Activated CD8-positive, alpha-beta T cell treated with anti-CD3 and anti-CD28 coated beads, Interleukin-2, amount 10 ng/mL, durations not matched to agents 7 days and 5 days (primary cell): ENCODE measurements at regions not wholly inside any gene's neighbourhood (a gene's known extent, or its start where the extent isn't known, plus 50 kb on each side); places are given as distances from the start of the nearest gene placed in this dataset.

Experiments
- ATAC-seq: fragments of 150-1000 bp; cut with Tn5 transposase; one replicate; pipeline ENCODE4 v1.10.0; 2021; ENCODE audit warnings: moderate library complexity
- CTCF ChIA-PET: fragments of 350-600 bp; sonication (Branson Sonifier 250); formaldehyde crosslinking; loops from one replicate; lab custom pipeline; 2021; ENCODE audit warnings: antibody characterized with exemption; lab: Charles Lee
- POLR2A ChIA-PET: fragments of 350-600 bp; sonication (Branson Sonifier 250); formaldehyde crosslinking; loops from one replicate; lab custom pipeline; 2021; ENCODE audit warnings: antibody characterized with exemption; lab: Charles Lee
- DNase-seq: peaks from one replicate; pipeline ENCODE4 v3.0.0-alpha.2; 2020
- H3K27ac Mint-ChIP-seq: one replicate; pipeline ENCODE4 v1.8.0; 2021; ENCODE audit warnings: mild to moderate bottlenecking, mixed read lengths
- H3K27me3 Mint-ChIP-seq: one replicate; pipeline ENCODE4 v1.8.0; 2021; ENCODE audit warnings: low read depth, mixed read lengths
- H3K36me3 Mint-ChIP-seq: one replicate; pipeline ENCODE4 v1.8.0; 2021; ENCODE audit warnings: low read depth, mixed read lengths
- H3K4me1 Mint-ChIP-seq: one replicate; pipeline ENCODE4 v1.8.0; 2021; ENCODE audit warnings: low read depth, mixed read lengths
- H3K4me3 Mint-ChIP-seq: one replicate; pipeline ENCODE4 v1.8.0; 2021; ENCODE audit warnings: mild to moderate bottlenecking, mixed read lengths
- H3K9me3 Mint-ChIP-seq: one replicate; pipeline ENCODE4 v1.8.0; 2022; ENCODE audit warnings: mixed read lengths; ENCODE audit not compliant: insufficient read depth

DNA sequence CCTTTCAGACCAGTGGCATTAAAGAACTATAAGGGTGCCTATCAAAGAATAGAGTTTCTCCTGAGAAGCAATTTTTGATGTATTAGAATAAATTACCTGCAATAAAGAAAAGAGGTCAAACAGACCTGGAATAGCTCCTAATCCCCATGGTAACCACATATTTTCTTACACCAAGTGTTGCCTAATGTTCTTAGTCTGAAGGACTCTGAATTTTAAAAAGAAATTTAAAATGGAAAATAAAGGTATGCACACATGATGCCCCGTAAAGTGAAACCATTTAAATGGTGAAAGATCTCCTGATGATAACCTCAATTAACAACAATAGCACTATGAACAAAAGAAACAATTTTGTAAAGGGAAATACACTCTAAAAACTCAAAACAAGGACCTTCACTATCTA is 55.1 kb upstream of the LOC128125822 start:
- H3K9me3 Mint-ChIP-seq = no peaks in the 10 kb centered on the region
- CTCF ChIA-PET = no interaction called here

DNA sequence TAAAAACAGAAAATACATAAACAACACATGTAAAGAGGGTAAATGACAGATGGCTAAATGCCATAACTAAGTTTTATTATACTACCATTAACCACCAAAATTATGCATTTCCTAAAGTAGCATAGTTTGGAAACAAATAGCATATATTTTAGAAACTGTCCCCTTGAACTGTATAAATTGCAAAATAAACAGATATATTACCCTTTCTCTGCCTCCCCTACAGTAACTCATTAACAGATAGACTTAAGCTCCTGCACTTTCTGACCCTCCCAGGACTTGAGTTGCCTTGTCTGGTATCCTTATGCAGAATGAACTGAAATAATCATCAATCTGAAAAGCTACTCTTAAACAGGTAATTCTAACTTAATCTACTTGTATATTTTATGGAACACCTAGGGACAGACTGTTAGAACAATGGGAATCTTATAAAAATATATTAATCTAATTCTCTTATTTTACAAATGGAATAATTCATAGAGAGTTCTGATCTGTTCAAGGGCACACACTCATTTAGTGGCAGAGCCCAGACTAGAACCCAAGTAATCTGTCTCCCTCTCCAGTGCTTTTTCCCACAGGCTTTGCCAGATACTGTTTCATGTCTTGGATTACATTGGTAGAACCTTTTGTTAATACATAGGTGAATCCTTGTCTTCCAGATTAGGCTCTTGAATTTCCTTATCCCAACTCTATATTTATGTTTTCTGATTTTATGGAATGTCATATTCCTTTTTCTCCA is 50.6 kb upstream of the LOC128125822 start:
- ATAC-seq = no peak
- peaks cover 5% of the 10 kb centered on the region for H3K27me3 Mint-ChIP-seq
- no peak for DNase-seq
- H3K27ac Mint-ChIP-seq = no peak overlapping the region
- H3K36me3 Mint-ChIP-seq = peaks cover 3% of the 10 kb centered on the region
- CTCF ChIA-PET = interaction anchor here (1.8 kb wide), 1 partner anchor 169 kb away, joined by 6 read pairs; no protein-coding TSS in a partner anchor
- peaks cover 14% of the 10 kb centered on the region for H3K4me1 Mint-ChIP-seq
- POLR2A ChIA-PET = no interaction called here
- H3K4me3 Mint-ChIP-seq = no peak overlapping the region
- no peaks in the 10 kb centered on the region for H3K9me3 Mint-ChIP-seq

More for the DNA sequence above, 55.1 kb upstream of the LOC128125822 start:
- DNase-seq (no peak), ATAC-seq (no peak)
- H3K4me3 Mint-ChIP-seq = no peak overlapping the region
- H3K36me3 Mint-ChIP-seq = no peaks in the 10 kb centered on the region
- POLR2A ChIA-PET = no interaction called here
- H3K27ac Mint-ChIP-seq = no peak overlapping the region
- H3K4me1 Mint-ChIP-seq = peaks cover 5% of the 10 kb centered on the region
- H3K27me3 Mint-ChIP-seq = peaks cover 17% of the 10 kb centered on the region
